Left ventricle myocardium inferior (tissue), 1 donor: ENCODE measurements at regions not wholly inside any gene's neighbourhood (a gene's known extent, or its start where the extent isn't known, plus 50 kb on each side); places are given as distances from the start of the nearest gene placed in this dataset.

ENCODE experiments used
- DNase-seq: peaks from one replicate; pipeline ENCODE4 v3.0.0-alpha.2; 2020
- H3K27ac ChIP-seq: fragments of 200-600 bp; replicated peaks from 2 replicates; pipeline ENCODE4 v1.8.0; 2021
- H3K27me3 ChIP-seq: fragments of 200-600 bp; 2 replicates; pipeline ENCODE4 v1.8.0; 2021; ENCODE audit warnings: low read depth
- H3K36me3 ChIP-seq: fragments of 200-600 bp; 2 replicates; pipeline ENCODE4 v1.8.0; 2021
- H3K4me1 ChIP-seq: fragments of 200-600 bp; 2 replicates; pipeline ENCODE4 v1.8.0; 2021
- H3K4me3 ChIP-seq: fragments of 200-600 bp; 2 replicates; pipeline ENCODE4 v1.8.0; 2021; ENCODE audit warnings: mild to moderate bottlenecking, moderate library complexity
- H3K9me3 ChIP-seq: fragments of 200-600 bp; replicated peaks from 2 replicates; pipeline ENCODE4 v1.8.0; 2021
- CTCF ChIP-seq: fragments of 200-600 bp; IDR thresholded peaks from 2 replicates; pipeline ENCODE4 v1.8.0; 2021; ENCODE audit warnings: antibody characterized with exemption, mild to moderate bottlenecking, borderline replicate concordance
- intact Hi-C: fragments of 100-400 bp; cut with micrococcal nuclease; formaldehyde crosslinking; loops from one replicate; pipeline ENCODE4 v1.11.0; 2022
- donor health status: DM: no; HTN: yes; CAD: no; lungs with severe emphysema.

GRCh38 chr5:133760532-133760931, 148.2 kb upstream of the FSTL4 start:
- no peaks in the 10 kb centered on the region for H3K9me3 ChIP-seq
- no peaks in the 10 kb centered on the region for H3K4me1 ChIP-seq
- no peak for TF ChIP-seq CTCF
- H3K4me3 ChIP-seq = no peak overlapping the region
- intact Hi-C loops = no loop called here
- H3K27ac ChIP-seq = no peak overlapping the region
- peaks cover 59% of the 10 kb centered on the region for H3K27me3 ChIP-seq
- DNase-seq = no peak
- H3K36me3 ChIP-seq = no peaks in the 10 kb centered on the region

- TF ChIP-seq CTCF = no peak
Measured at GRCh38 chr5:133758641-133759040, 146.3 kb upstream of the FSTL4 start.

GRCh38 chr5:133757396-133757945, 145.1 kb upstream of the FSTL4 start:
- intact Hi-C loops = no loop called here
- TF ChIP-seq CTCF = no peak
- Histone ChIP-seq H3K9me3 (no peaks in the 10 kb centered on the region), H3K4me1 (no peaks in the 10 kb centered on the region), H3K36me3 (no peaks in the 10 kb centered on the region), H3K4me3 (no peak overlapping the region), H3K27me3 (peaks cover 41% of the 10 kb centered on the region), H3K27ac (no peak overlapping the region)
- no peak for DNase-seq

More at GRCh38 chr5:133758641-133759040, 146.3 kb upstream of the FSTL4 start:
- no peak overlapping the region for H3K4me3 ChIP-seq
- no peak for DNase-seq
- H3K27me3 ChIP-seq = peaks cover 50% of the 10 kb centered on the region
- intact Hi-C loops = no loop called here
- no peaks in the 10 kb centered on the region for H3K4me1 ChIP-seq
- no peaks in the 10 kb centered on the region for H3K9me3 ChIP-seq
- H3K36me3 ChIP-seq = no peaks in the 10 kb centered on the region
- H3K27ac ChIP-seq = no peak overlapping the region

- H3K4me1 ChIP-seq = no peaks in the 10 kb centered on the region
- no peak for TF ChIP-seq CTCF
- no peak overlapping the region for H3K27ac ChIP-seq
- no peak for DNase-seq
- H3K4me3 ChIP-seq = no peak overlapping the region
- H3K9me3 ChIP-seq = no peaks in the 10 kb centered on the region
- intact Hi-C loops = no loop called here
- H3K36me3 ChIP-seq = no peaks in the 10 kb centered on the region
- peaks cover 44% of the 10 kb centered on the region for H3K27me3 ChIP-seq
Measured at GRCh38 chr5:133756756-133757155, 144.4 kb upstream of the FSTL4 start.

- no peaks in the 10 kb centered on the region for H3K4me1 ChIP-seq
- no peak for TF ChIP-seq CTCF
- H3K4me3 ChIP-seq = no peak overlapping the region
- DNase-seq = no peak
- H3K36me3 ChIP-seq = no peaks in the 10 kb centered on the region
- H3K9me3 ChIP-seq = no peaks in the 10 kb centered on the region
- no peak overlapping the region for H3K27ac ChIP-seq
- intact Hi-C loops = no loop called here
- peaks cover 46% of the 10 kb centered on the region for H3K27me3 ChIP-seq
Measured at GRCh38 chr5:133756036-133756435, 143.7 kb upstream of the FSTL4 start.
